Thymus (tissue), 11 donors: ENCODE measurements at regions not wholly inside any gene's neighbourhood (a gene's known extent, or its start where the extent isn't known, plus 50 kb on each side); places are given as distances from the start of the nearest gene placed in this dataset.

Experiments used
- DNase-seq, 9 donors: peaks; one replicate each; pipeline ENCODE4 v3.0.0-alpha.2; 2013; ENCODE audit warnings: low spot score in 9 of 9, low read depth in 6 of 9, missing footprints in 1 of 9
- H3K27ac ChIP-seq, 2 donors: one replicate each; pipeline ENCODE4 v1.5.1; 2013; ENCODE audit warnings: control low read depth in 1 of 2, low read depth in 1 of 2, low read length in 1 of 2, mild to moderate bottlenecking in 1 of 2, moderate library complexity in 1 of 2
- H3K27me3 ChIP-seq, 2 donors: one replicate each; pipeline ENCODE4 v1.5.1; 2013; ENCODE audit warnings: low read length in 1 of 2; ENCODE audit not compliant: control insufficient read depth in 2 of 2, insufficient read depth in 1 of 2
- H3K36me3 ChIP-seq, 2 donors: one replicate each; pipeline ENCODE4 v1.5.1; 2013; ENCODE audit warnings: low read length in 1 of 2, mild to moderate bottlenecking in 1 of 2, moderate library complexity in 1 of 2; ENCODE audit not compliant: control insufficient read depth in 2 of 2, insufficient read depth in 2 of 2
- H3K4me1 ChIP-seq, 2 donors: one replicate each; pipeline ENCODE4 v1.5.1; 2013; ENCODE audit warnings: low read length in 2 of 2; ENCODE audit not compliant: control insufficient read depth in 2 of 2, insufficient read depth in 2 of 2
- H3K4me3 ChIP-seq, 2 donors: one replicate each; pipeline ENCODE4 v1.5.1; 2013; ENCODE audit warnings: low read length in 2 of 2, control low read depth in 1 of 2, mild to moderate bottlenecking in 1 of 2
- H3K9me3 ChIP-seq, 2 donors: one replicate each; pipeline ENCODE4 v1.5.1; 2013; ENCODE audit warnings: low read length in 1 of 2, mild to moderate bottlenecking in 1 of 2; ENCODE audit not compliant: control insufficient read depth in 2 of 2, insufficient read depth in 1 of 2
- WGBS: extraction: QIAGEN DNeasy Blood & Tissue Kit; methylation state at CpG from one replicate; pipeline ENCODE4 v1.1.7; 2013; 5-methylcytosine and 5-hydroxymethylcytosine counted together
- donor health status: healthy.

GRCh38 chr4:145427991-145428390 is 53.7 kb upstream of the SMAD1 start:
- Histone ChIP-seq H3K36me3 (no peaks in the 10 kb centered on the region), H3K9me3 (no peaks in the 10 kb centered on the region), H3K4me3 (no peak overlapping the region), H3K4me1 (no peaks in the 10 kb centered on the region), H3K27ac (no peak overlapping the region), H3K27me3 (no peaks in the 10 kb centered on the region)
- DNase-seq = no peak
- WGBS = 89% methylated on average over 3 of the region's 3 CpGs

GRCh38 chr4:145427221-145427620 is 54.4 kb upstream of the SMAD1 start:
- WGBS = 97% methylated on average over 2 of the region's 2 CpGs
- no peaks in the 10 kb centered on the region for H3K36me3 ChIP-seq
- H3K9me3 ChIP-seq = no peaks in the 10 kb centered on the region
- H3K4me1 ChIP-seq = no peaks in the 10 kb centered on the region
- DNase-seq = no peak
- no peak overlapping the region for H3K4me3 ChIP-seq
- no peaks in the 10 kb centered on the region for H3K27me3 ChIP-seq
- H3K27ac ChIP-seq = no peak overlapping the region

- no peaks in the 10 kb centered on the region for H3K9me3 ChIP-seq
- no peaks in the 10 kb centered on the region for H3K36me3 ChIP-seq
- WGBS = 97% methylated on average over 5 of the region's 5 CpGs
- H3K4me3 ChIP-seq = no peak overlapping the region
- H3K4me1 ChIP-seq = no peaks in the 10 kb centered on the region
- H3K27me3 ChIP-seq = no peaks in the 10 kb centered on the region
- H3K27ac ChIP-seq = no peak overlapping the region
- no peak for DNase-seq
These were observed 58.5 kb upstream of the SMAD1 start for GRCh38 chr4:145423017-145423708.

- no peak overlapping the region for H3K27ac ChIP-seq
- no peaks in the 10 kb centered on the region for H3K9me3 ChIP-seq
- no peak overlapping the region for H3K4me3 ChIP-seq
- WGBS = 94% methylated on average over 2 of the region's 2 CpGs
- no peaks in the 10 kb centered on the region for H3K4me1 ChIP-seq
- no peak for DNase-seq
- no peaks in the 10 kb centered on the region for H3K36me3 ChIP-seq
- no peaks in the 10 kb centered on the region for H3K27me3 ChIP-seq
These were observed 60.9 kb upstream of the SMAD1 start for GRCh38 chr4:145420595-145421214.

GRCh38 chr4:145418739-145419138 is 62.9 kb upstream of the SMAD1 start:
- Histone ChIP-seq H3K4me3 (no peak overlapping the region), H3K27ac (no peak overlapping the region), H3K4me1 (no peaks in the 10 kb centered on the region), H3K9me3 (no peaks in the 10 kb centered on the region), H3K36me3 (no peaks in the 10 kb centered on the region), H3K27me3 (no peaks in the 10 kb centered on the region)
- DNase-seq = no peak
- 95% methylated on average over 4 of the region's 4 CpGs for WGBS

GRCh38 chr4:145417348-145418130 is 64.1 kb upstream of the SMAD1 start:
- Histone ChIP-seq H3K9me3 (no peaks in the 10 kb centered on the region), H3K27ac (no peak overlapping the region), H3K4me1 (no peaks in the 10 kb centered on the region), H3K27me3 (no peaks in the 10 kb centered on the region), H3K4me3 (no peak overlapping the region), H3K36me3 (no peaks in the 10 kb centered on the region)
- 99% methylated on average over 5 of the region's 5 CpGs for WGBS
- DNase-seq = no peak

- 95% methylated on average over 1 of the region's 1 CpG for WGBS
- Histone ChIP-seq H3K27ac (no peak overlapping the region), H3K9me3 (no peaks in the 10 kb centered on the region), H3K4me3 (no peak overlapping the region), H3K27me3 (no peaks in the 10 kb centered on the region), H3K36me3 (no peaks in the 10 kb centered on the region), H3K4me1 (no peaks in the 10 kb centered on the region)
- no peak for DNase-seq
These were observed 66.8 kb upstream of the SMAD1 start for GRCh38 chr4:145414841-145415240.

- H3K4me1 ChIP-seq = no peaks in the 10 kb centered on the region
- WGBS = 100% methylated on average over 1 of the region's 1 CpG
- no peaks in the 10 kb centered on the region for H3K36me3 ChIP-seq
- no peak overlapping the region for H3K4me3 ChIP-seq
- no peak for DNase-seq
- H3K27me3 ChIP-seq = no peaks in the 10 kb centered on the region
- H3K27ac ChIP-seq = no peak overlapping the region
- no peaks in the 10 kb centered on the region for H3K9me3 ChIP-seq
These were observed 67.4 kb upstream of the SMAD1 start for GRCh38 chr4:145414226-145414625.

GRCh38 chr4:145406970-145407369 is 74.7 kb upstream of the SMAD1 start:
- DNase-seq = no peak
- no peaks in the 10 kb centered on the region for H3K36me3 ChIP-seq
- H3K27me3 ChIP-seq = no peaks in the 10 kb centered on the region
- no peaks in the 10 kb centered on the region for H3K9me3 ChIP-seq
- H3K4me3 ChIP-seq = no peak overlapping the region
- H3K27ac ChIP-seq = no peak overlapping the region
- no peaks in the 10 kb centered on the region for H3K4me1 ChIP-seq
